ACC112 (cell line): ENCODE measurements at regions not wholly inside any gene's neighbourhood (a gene's known extent, or its start where the extent isn't known, plus 50 kb on each side); places are given as distances from the start of the nearest gene placed in this dataset.
"Not testable (repeated sequence)": the region's sequence is repeated elsewhere in the genome, so short reads cannot be mapped to it uniquely, and the experiment has no call there.

Source experiments
- H2AFZ ChIP-seq: fragments of 200-600 bp; sonication (generic); one replicate; pipeline ENCODE4 v1.6.0; 2017; ENCODE audit warnings: antibody characterized with exemption, low read length; ENCODE audit not compliant: unreplicated experiment
- H3K27ac ChIP-seq: fragments of 200-600 bp; sonication (generic); 2 replicates; pipeline ENCODE4 v1.5.1; 2014; ENCODE audit warnings: low read depth, mild to moderate bottlenecking, antibody characterized with exemption, low read length, moderate library complexity
- H3K27me3 ChIP-seq: fragments of 200-600 bp; sonication (generic); 2 replicates; pipeline ENCODE4 v1.6.1; 2014; ENCODE audit warnings: mild to moderate bottlenecking, antibody characterized with exemption, low read length, moderate library complexity, mixed read lengths; ENCODE audit not compliant: insufficient read depth
- H3K36me3 ChIP-seq: fragments of 200-600 bp; sonication (generic); 2 replicates; pipeline ENCODE4 v1.6.1; 2016; ENCODE audit warnings: mild to moderate bottlenecking, antibody characterized with exemption, low read length, moderate library complexity, mixed read lengths; ENCODE audit not compliant: insufficient read depth
- H3K4me1 ChIP-seq: fragments of 200-600 bp; sonication (generic); one replicate; pipeline ENCODE4 v1.6.1; 2016; ENCODE audit warnings: low read length, mixed read lengths; ENCODE audit not compliant: insufficient read depth, unreplicated experiment, control insufficient read depth
- H3K4me3 ChIP-seq: fragments of 200-600 bp; sonication (generic); 2 replicates; pipeline ENCODE4 v1.5.1; 2014; ENCODE audit warnings: mild to moderate bottlenecking, low read depth, low read length
- H3K79me2 ChIP-seq: fragments of 200-600 bp; sonication (generic); one replicate; pipeline ENCODE4 v1.6.0; 2016; ENCODE audit warnings: low read length; ENCODE audit not compliant: control insufficient read depth, unreplicated experiment, insufficient read depth

GRCh38 chr13:44690376-44690775 is 114.2 kb upstream of the TSC22D1 start:
- H3K79me2 ChIP-seq = no peaks in the 10 kb centered on the region
- H3K4me1 ChIP-seq = no peaks in the 10 kb centered on the region
- H3K36me3 ChIP-seq = no peaks in the 10 kb centered on the region
- no peaks in the 10 kb centered on the region for H3K27me3 ChIP-seq
- no peak overlapping the region for H3K4me3 ChIP-seq
- no peak overlapping the region for H3K27ac ChIP-seq
- no peak overlapping the region for H2AFZ ChIP-seq

- Histone ChIP-seq H3K79me2 (no peaks in the 10 kb centered on the region), H2AFZ (no peak overlapping the region), H3K27me3 (no peaks in the 10 kb centered on the region), H3K4me1 (no peaks in the 10 kb centered on the region), H3K27ac (no peak overlapping the region), H3K4me3 (no peak overlapping the region), H3K36me3 (no peaks in the 10 kb centered on the region)
Observed at GRCh38 chr13:44688652-44689051, 112.5 kb upstream of the TSC22D1 start.

GRCh38 chr13:44686531-44686934 is 110.4 kb upstream of the TSC22D1 start:
- Histone ChIP-seq H3K36me3 (no peaks in the 10 kb centered on the region), H3K79me2 (no peaks in the 10 kb centered on the region), H3K4me1 (no peaks in the 10 kb centered on the region), H3K27me3 (no peaks in the 10 kb centered on the region), H3K27ac (no peak overlapping the region), H2AFZ (no peak overlapping the region), H3K4me3 (no peak overlapping the region)

- Histone ChIP-seq H3K27ac (no peak overlapping the region), H2AFZ (peak overlapping the region; percentile 41), H3K36me3 (no peaks in the 10 kb centered on the region), H3K4me1 (no peaks in the 10 kb centered on the region), H3K4me3 (no peak overlapping the region), H3K79me2 (no peaks in the 10 kb centered on the region), H3K27me3 (no peaks in the 10 kb centered on the region)
Observed at GRCh38 chr13:44685641-44686040, 109.5 kb upstream of the TSC22D1 start.

- not testable (repeated sequence) for H3K36me3 ChIP-seq, H3K79me2 ChIP-seq, H3K4me3 ChIP-seq, H3K27me3 ChIP-seq, H2AFZ ChIP-seq, H3K4me1 ChIP-seq, H3K27ac ChIP-seq
Observed at GRCh38 chr13:44682416-44682815, 106.3 kb upstream of the TSC22D1 start.

GRCh38 chr13:44680746-44681355 is 104.7 kb upstream of the TSC22D1 start:
- H3K4me3 ChIP-seq = no peak overlapping the region
- no peaks in the 10 kb centered on the region for H3K27me3 ChIP-seq
- H3K4me1 ChIP-seq = no peaks in the 10 kb centered on the region
- no peaks in the 10 kb centered on the region for H3K36me3 ChIP-seq
- H3K79me2 ChIP-seq = no peaks in the 10 kb centered on the region
- H3K27ac ChIP-seq = no peak overlapping the region
- H2AFZ ChIP-seq = no peak overlapping the region

- H2AFZ ChIP-seq = no peak overlapping the region
- H3K4me1 ChIP-seq = no peaks in the 10 kb centered on the region
- H3K36me3 ChIP-seq = no peaks in the 10 kb centered on the region
- no peaks in the 10 kb centered on the region for H3K27me3 ChIP-seq
- H3K79me2 ChIP-seq = no peaks in the 10 kb centered on the region
- no peak overlapping the region for H3K4me3 ChIP-seq
- no peak overlapping the region for H3K27ac ChIP-seq
Observed at GRCh38 chr13:44679597-44679996, 103.5 kb upstream of the TSC22D1 start.

GRCh38 chr13:44678197-44678596 is 102.1 kb upstream of the TSC22D1 start:
- Histone ChIP-seq H3K4me1 (no peaks in the 10 kb centered on the region), H2AFZ (no peak overlapping the region), H3K79me2 (no peaks in the 10 kb centered on the region), H3K27me3 (no peaks in the 10 kb centered on the region), H3K27ac (no peak overlapping the region), H3K36me3 (no peaks in the 10 kb centered on the region), H3K4me3 (no peak overlapping the region)

- no peak overlapping the region for H2AFZ ChIP-seq
- no peak overlapping the region for H3K4me3 ChIP-seq
- no peaks in the 10 kb centered on the region for H3K27me3 ChIP-seq
- no peaks in the 10 kb centered on the region for H3K4me1 ChIP-seq
- no peaks in the 10 kb centered on the region for H3K79me2 ChIP-seq
- H3K27ac ChIP-seq = no peak overlapping the region
- H3K36me3 ChIP-seq = no peaks in the 10 kb centered on the region
Observed at GRCh38 chr13:44676534-44676933, 100.4 kb upstream of the TSC22D1 start.

GRCh38 chr13:44669534-44669933 is 93.4 kb upstream of the TSC22D1 start:
- H3K27me3 ChIP-seq = no peaks in the 10 kb centered on the region
- H3K4me1 ChIP-seq = peaks cover 28% of the 10 kb centered on the region
- H2AFZ ChIP-seq = no peak overlapping the region
- H3K27ac ChIP-seq = no peak overlapping the region
- no peaks in the 10 kb centered on the region for H3K79me2 ChIP-seq
- H3K36me3 ChIP-seq = no peaks in the 10 kb centered on the region
- no peak overlapping the region for H3K4me3 ChIP-seq

- Histone ChIP-seq H3K27me3 (no peaks in the 10 kb centered on the region), H3K79me2 (no peaks in the 10 kb centered on the region), H3K4me1 (peaks cover 28% of the 10 kb centered on the region), H3K27ac (peak overlapping the region; percentile 43), H2AFZ (peak overlapping the region; percentile 66), H3K4me3 (peak overlapping the region; percentile 49; the same call in 1 of the 2 replicates), H3K36me3 (no peaks in the 10 kb centered on the region)
Observed at GRCh38 chr13:44668688-44669087, 92.6 kb upstream of the TSC22D1 start.
